ENCODE measurements at regions not wholly inside any gene's neighbourhood (a gene's known extent, or its start where the extent isn't known, plus 50 kb on each side); places are given as distances from the start of the nearest gene placed in this dataset.

GRCh38 chr1:55463814-55464475 is 248.8 kb upstream of the USP24 start:
- Histone ChIP-seq H3K36me3 (ENCODE audit: control insufficient read depth, insufficient read depth, low read length) (no peaks in the 10 kb centered on the region), H3K4me3 (ENCODE audit: low read length) (no peak overlapping the region), H3K9me3 (ENCODE audit: control insufficient read depth, insufficient read depth, low read length) (no peaks in the 10 kb centered on the region), H3K4me1 (ENCODE audit: control insufficient read depth, insufficient read depth, low read length) (no peaks in the 10 kb centered on the region), H3K27me3 (ENCODE audit: control insufficient read depth, insufficient read depth, low read length) (no peaks in the 10 kb centered on the region), H3K27ac (ENCODE audit: low read length) (no peak overlapping the region)
- no peaks in the 10 kb centered on the region for H3K4me1 Mint-ChIP-seq
- H3K27ac Mint-ChIP-seq = no peak overlapping the region
- intact Hi-C loops (cut with micrococcal nuclease) = no loop called here
- H3K4me3 Mint-ChIP-seq = no peak overlapping the region
- H3K36me3 Mint-ChIP-seq = no peaks in the 10 kb centered on the region
- ATAC-seq (no peak), DNase-seq (no peak)
- no peaks in the 10 kb centered on the region for H3K9me3 Mint-ChIP-seq
- TF ChIP-seq CTCF (IDR thresholded peaks at IDR 0.05) = no peak
- no peaks in the 10 kb centered on the region for H3K27me3 Mint-ChIP-seq (ENCODE audit: low read depth in 2 of 2)
- WGBS (ENCODE audit: insufficient coverage) = 82% methylated on average over 10 of the region's 10 CpGs

- H3K4me3 Mint-ChIP-seq = no peak overlapping the region
- H3K27me3 ChIP-seq (ENCODE audit: control insufficient read depth, insufficient read depth, low read length) = peaks cover 2% of the 10 kb centered on the region
- no peaks in the 10 kb centered on the region for H3K9me3 ChIP-seq (ENCODE audit: control insufficient read depth, insufficient read depth, low read length)
- no peak overlapping the region for H3K27ac Mint-ChIP-seq
- peaks cover 0 to 4% of the 10 kb centered on the region in 2 donors for H3K27me3 Mint-ChIP-seq (ENCODE audit: low read depth in 2 of 2)
- no peak for ATAC-seq
- intact Hi-C loops (cut with micrococcal nuclease) = no loop called here
- TF ChIP-seq CTCF (IDR thresholded peaks at IDR 0.05) = no peak
- WGBS (ENCODE audit: insufficient coverage) = 77% methylated on average over 1 of the region's 2 CpGs
- H3K4me3 ChIP-seq (ENCODE audit: low read length) = no peak overlapping the region
- H3K9me3 Mint-ChIP-seq = peaks cover 2 to 4% of the 10 kb centered on the region in 2 donors
- H3K4me1 ChIP-seq (ENCODE audit: control insufficient read depth, insufficient read depth, low read length) = no peaks in the 10 kb centered on the region
- no peak for DNase-seq
- no peaks in the 10 kb centered on the region for H3K4me1 Mint-ChIP-seq
- no peaks in the 10 kb centered on the region for H3K36me3 Mint-ChIP-seq
- H3K36me3 ChIP-seq (ENCODE audit: control insufficient read depth, insufficient read depth, low read length) = no peaks in the 10 kb centered on the region
- no peak overlapping the region for H3K27ac ChIP-seq (ENCODE audit: low read length)
Observed at GRCh38 chr1:55457874-55458273, 242.7 kb upstream of the USP24 start.

- TF ChIP-seq CTCF (IDR thresholded peaks at IDR 0.05) = no peak
- no peak overlapping the region for H3K27ac Mint-ChIP-seq
- no peak overlapping the region for H3K4me3 Mint-ChIP-seq
- 88% methylated on average over 1 of the region's 1 CpG for WGBS (ENCODE audit: insufficient coverage)
- H3K9me3 ChIP-seq (ENCODE audit: control insufficient read depth, insufficient read depth, low read length) = no peaks in the 10 kb centered on the region
- H3K36me3 ChIP-seq (ENCODE audit: control insufficient read depth, insufficient read depth, low read length) = no peaks in the 10 kb centered on the region
- peaks cover 2 to 4% of the 10 kb centered on the region in 2 donors for H3K9me3 Mint-ChIP-seq
- H3K36me3 Mint-ChIP-seq = no peaks in the 10 kb centered on the region
- H3K27ac ChIP-seq (ENCODE audit: low read length) = no peak overlapping the region
- peaks cover 2% of the 10 kb centered on the region for H3K27me3 ChIP-seq (ENCODE audit: control insufficient read depth, insufficient read depth, low read length)
- H3K4me1 Mint-ChIP-seq = no peaks in the 10 kb centered on the region
- no peak for ATAC-seq
- peaks cover 6 to 8% of the 10 kb centered on the region in 2 donors for H3K27me3 Mint-ChIP-seq (ENCODE audit: low read depth in 2 of 2)
- intact Hi-C loops (cut with micrococcal nuclease) = no loop called here
- no peaks in the 10 kb centered on the region for H3K4me1 ChIP-seq (ENCODE audit: control insufficient read depth, insufficient read depth, low read length)
- DNase-seq = no peak
- no peak overlapping the region for H3K4me3 ChIP-seq (ENCODE audit: low read length)
Observed at GRCh38 chr1:55456971-55457370, 241.8 kb upstream of the USP24 start.

GRCh38 chr1:55448261-55448660 is 233.1 kb upstream of the USP24 start:
- H3K9me3 ChIP-seq (ENCODE audit: control insufficient read depth, insufficient read depth, low read length) = no peaks in the 10 kb centered on the region
- H3K36me3 Mint-ChIP-seq = no peaks in the 10 kb centered on the region
- H3K4me3 Mint-ChIP-seq = no peak overlapping the region
- no peaks in the 10 kb centered on the region for H3K4me1 ChIP-seq (ENCODE audit: control insufficient read depth, insufficient read depth, low read length)
- H3K9me3 Mint-ChIP-seq = no peaks in the 10 kb centered on the region
- no peak overlapping the region for H3K4me3 ChIP-seq (ENCODE audit: low read length)
- DNase-seq = no peak
- no peaks in the 10 kb centered on the region for H3K4me1 Mint-ChIP-seq
- H3K27ac Mint-ChIP-seq = no peak overlapping the region
- no peak for ATAC-seq
- no peak for TF ChIP-seq CTCF (IDR thresholded peaks at IDR 0.05)
- intact Hi-C loops (cut with micrococcal nuclease) = no loop called here
- H3K27me3 Mint-ChIP-seq (ENCODE audit: low read depth in 2 of 2) = peaks cover 11 to 14% of the 10 kb centered on the region in 2 donors
- H3K27me3 ChIP-seq (ENCODE audit: control insufficient read depth, insufficient read depth, low read length) = peaks cover 2% of the 10 kb centered on the region
- H3K27ac ChIP-seq (ENCODE audit: low read length) = no peak overlapping the region
- no peaks in the 10 kb centered on the region for H3K36me3 ChIP-seq (ENCODE audit: control insufficient read depth, insufficient read depth, low read length)
